ENCODE measurements at regions not wholly inside any gene's neighbourhood (a gene's known extent, or its start where the extent isn't known, plus 50 kb on each side); places are given as distances from the start of the nearest gene placed in this dataset.
"Not testable (repeated sequence)": the region's sequence is repeated elsewhere in the genome, so short reads cannot be mapped to it uniquely, and the experiment has no call there.

DNA sequence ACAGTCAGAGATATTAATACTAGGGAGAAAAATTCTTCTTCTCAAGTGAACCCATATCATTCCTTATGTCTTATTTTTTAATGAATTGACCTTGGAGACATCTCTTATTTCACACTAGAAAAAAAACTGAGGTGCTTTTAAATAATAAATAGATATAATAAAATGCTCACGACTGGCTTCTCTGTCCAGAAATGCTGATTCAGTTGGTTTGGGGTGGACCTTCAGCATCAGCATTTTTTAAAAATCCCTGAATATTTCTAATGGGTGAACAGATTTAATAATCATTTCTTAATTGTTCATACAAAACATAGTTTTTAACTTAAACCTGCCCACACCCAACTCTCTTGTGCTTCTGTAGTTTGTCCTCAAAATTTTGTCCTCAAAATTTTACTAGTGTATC lies 283.9 kb downstream of the TECRL start:
- no peak overlapping the region for H3K4me3 ChIP-seq (ENCODE audit: low read depth, low read length)
- no peak for DNase-seq (ENCODE audit: low read depth)
- TF ChIP-seq, protein P1, sequence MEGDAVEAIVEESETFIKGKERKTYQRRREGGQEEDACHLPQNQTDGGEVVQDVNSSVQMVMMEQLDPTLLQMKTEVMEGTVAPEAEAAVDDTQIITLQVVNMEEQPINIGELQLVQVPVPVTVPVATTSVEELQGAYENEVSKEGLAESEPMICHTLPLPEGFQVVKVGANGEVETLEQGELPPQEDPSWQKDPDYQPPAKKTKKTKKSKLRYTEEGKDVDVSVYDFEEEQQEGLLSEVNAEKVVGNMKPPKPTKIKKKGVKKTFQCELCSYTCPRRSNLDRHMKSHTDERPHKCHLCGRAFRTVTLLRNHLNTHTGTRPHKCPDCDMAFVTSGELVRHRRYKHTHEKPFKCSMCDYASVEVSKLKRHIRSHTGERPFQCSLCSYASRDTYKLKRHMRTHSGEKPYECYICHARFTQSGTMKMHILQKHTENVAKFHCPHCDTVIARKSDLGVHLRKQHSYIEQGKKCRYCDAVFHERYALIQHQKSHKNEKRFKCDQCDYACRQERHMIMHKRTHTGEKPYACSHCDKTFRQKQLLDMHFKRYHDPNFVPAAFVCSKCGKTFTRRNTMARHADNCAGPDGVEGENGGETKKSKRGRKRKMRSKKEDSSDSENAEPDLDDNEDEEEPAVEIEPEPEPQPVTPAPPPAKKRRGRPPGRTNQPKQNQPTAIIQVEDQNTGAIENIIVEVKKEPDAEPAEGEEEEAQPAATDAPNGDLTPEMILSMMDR (IDR thresholded peaks at IDR 0.05; ENCODE audit: insufficient read depth, low read depth, low read length, missing control alignments) = no peak

DNA sequence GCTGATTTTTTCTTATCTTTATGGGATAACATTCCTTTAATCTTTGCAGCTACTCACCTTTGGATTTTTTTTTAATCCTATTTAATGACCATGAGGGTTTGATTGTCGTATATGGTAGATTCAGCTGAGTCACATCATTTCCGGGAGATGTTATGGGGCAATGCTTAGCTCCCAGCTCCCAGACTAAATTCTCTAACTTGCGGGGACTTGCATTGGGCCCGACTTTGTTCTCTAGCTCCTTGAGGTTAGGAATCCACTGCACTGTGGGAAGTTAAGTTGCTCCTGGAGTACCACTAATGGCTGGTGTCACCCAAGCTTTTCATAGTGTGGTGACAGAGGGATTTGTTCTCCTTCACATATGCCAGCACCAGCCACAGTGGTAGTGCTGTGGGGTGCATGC lies 287.4 kb downstream of the TECRL start:
- H3K4me3 ChIP-seq (ENCODE audit: low read depth, low read length) = no peak overlapping the region
- no peak for DNase-seq (ENCODE audit: low read depth)
- TF ChIP-seq, protein P1 (IDR thresholded peaks at IDR 0.05; ENCODE audit: insufficient read depth, low read depth, low read length, missing control alignments) = no peak

GRCh38 chr4:64105903-64106302 lies 303.3 kb downstream of the TECRL start:
- no peak for DNase-seq (ENCODE audit: low read depth)
- TF ChIP-seq, protein P1 (IDR thresholded peaks at IDR 0.05; ENCODE audit: insufficient read depth, low read depth, low read length, missing control alignments) = no peak
- H3K4me3 ChIP-seq (ENCODE audit: low read depth, low read length) = no peak overlapping the region

DNA sequence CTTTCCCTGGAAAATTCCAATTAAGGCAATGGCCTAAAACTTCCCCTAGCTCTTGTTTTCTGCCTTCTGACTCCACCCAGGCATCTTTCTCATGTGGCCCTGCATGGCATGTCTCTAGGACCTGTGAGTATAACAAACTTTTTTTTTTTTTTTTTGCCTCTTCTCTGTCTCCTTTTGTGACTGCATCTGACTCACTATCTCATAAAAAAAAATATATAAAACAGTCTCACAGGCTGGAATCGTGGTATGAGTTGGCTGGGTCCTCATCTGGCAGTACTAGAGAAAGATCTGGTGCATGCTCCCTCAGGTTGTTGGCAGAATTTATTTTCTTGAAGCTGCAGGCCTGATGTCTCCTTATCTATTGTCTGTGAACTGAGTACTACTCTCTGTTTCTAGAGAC lies 313.9 kb downstream of the TECRL start:
- DNase-seq (ENCODE audit: low read depth) = no peak
- no peak overlapping the region for H3K4me3 ChIP-seq (ENCODE audit: low read depth, low read length)
- TF ChIP-seq, protein P1 (IDR thresholded peaks at IDR 0.05; ENCODE audit: insufficient read depth, low read depth, low read length, missing control alignments) = no peak

DNA sequence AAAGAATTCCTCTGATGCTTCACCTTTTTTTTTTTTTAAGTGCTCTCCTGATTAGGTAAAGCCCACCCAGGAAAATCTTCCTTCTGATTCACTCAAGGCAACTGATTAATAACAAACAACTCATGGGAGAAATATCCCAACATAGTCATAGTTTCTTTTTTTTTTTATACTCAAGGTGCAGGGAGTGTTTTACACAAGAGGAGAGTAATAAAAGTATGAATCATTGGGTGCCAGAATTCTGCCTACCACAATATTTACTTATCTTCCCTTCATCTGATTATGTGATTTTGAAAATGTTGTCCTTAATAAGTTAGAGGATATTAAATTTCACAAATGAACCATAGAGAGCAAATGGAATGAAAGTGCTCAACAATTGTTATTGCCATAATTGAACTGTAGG lies 329.9 kb downstream of the TECRL start:
- no peak for DNase-seq (ENCODE audit: low read depth)
- TF ChIP-seq, protein P1 (IDR thresholded peaks at IDR 0.05; ENCODE audit: insufficient read depth, low read depth, low read length, missing control alignments) = no peak
- H3K4me3 ChIP-seq (ENCODE audit: low read depth, low read length) = no peak overlapping the region

- no peak for DNase-seq (ENCODE audit: low read depth)
- H3K4me3 ChIP-seq (ENCODE audit: low read depth, low read length) = no peak overlapping the region
- TF ChIP-seq, protein P1 (IDR thresholded peaks at IDR 0.05; ENCODE audit: insufficient read depth, low read depth, low read length, missing control alignments) = no peak
These were observed 341.2 kb downstream of the TECRL start for GRCh38 chr4:64068096-64068495.

DNA sequence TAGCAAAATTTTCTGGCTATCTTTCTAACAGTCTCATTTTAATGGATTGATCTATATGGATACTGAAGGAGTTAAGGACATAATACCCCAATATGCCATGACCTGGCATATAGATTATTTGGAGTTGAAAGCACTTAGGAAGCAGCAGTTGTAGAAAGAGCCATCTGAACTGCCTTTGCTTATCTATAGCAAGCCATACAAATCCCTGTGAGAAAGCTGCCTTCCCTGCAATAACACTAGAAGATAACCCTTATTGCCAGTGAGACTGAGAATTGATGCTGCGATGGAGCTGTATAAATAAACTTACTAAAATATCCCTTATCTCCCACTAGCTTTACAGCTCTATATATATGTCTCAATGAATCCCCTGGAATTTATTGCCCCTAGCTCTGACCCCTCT lies 346.3 kb downstream of the TECRL start:
- no peak overlapping the region for H3K4me3 ChIP-seq (ENCODE audit: low read depth, low read length)
- TF ChIP-seq, protein P1 (IDR thresholded peaks at IDR 0.05; ENCODE audit: insufficient read depth, low read depth, low read length, missing control alignments) = no peak
- no peak for DNase-seq (ENCODE audit: low read depth)

DNA sequence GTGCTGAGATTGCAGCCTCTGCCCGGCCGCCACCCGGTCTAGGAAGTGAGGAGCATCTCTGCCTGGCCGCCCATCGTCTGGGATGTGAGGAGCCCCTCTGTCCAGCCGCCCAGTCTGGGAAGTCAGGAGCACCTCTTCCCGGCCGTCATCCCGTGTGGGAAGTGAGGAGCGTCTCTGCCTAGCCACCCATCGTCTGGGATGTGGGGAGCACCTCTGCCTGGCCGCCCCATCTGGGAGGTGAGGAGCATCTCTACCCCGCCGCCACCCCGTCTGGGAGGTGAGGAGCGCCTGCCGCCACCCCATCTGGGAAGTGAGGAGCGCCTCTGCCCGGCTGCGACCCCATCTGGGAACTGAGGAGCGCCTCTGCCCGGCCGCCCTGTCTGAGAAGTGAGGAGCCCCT lies 372.2 kb downstream of the TECRL start:
- not testable (repeated sequence) for DNase-seq (ENCODE audit: low read depth); H3K4me3 ChIP-seq (ENCODE audit: low read depth, low read length)
